ENCODE measurements at regions not wholly inside any gene's neighbourhood (a gene's known extent, or its start where the extent isn't known, plus 50 kb on each side); places are given as distances from the start of the nearest gene placed in this dataset.
A peak's percentile ranks its signal among the peaks of the same experiment; 100 is the strongest.

GRCh38 chr7:12985752-12986151, 298.3 kb downstream of the ARL4A start:
- no peaks in the 10 kb centered on the region for H3K4me1 ChIP-seq (ENCODE audit: control insufficient read depth, insufficient read depth, low read length)
- H3K4me3 ChIP-seq (ENCODE audit: insufficient read depth, low read depth, low read length) = no peak overlapping the region
- no peaks in the 10 kb centered on the region for H3K27me3 ChIP-seq (ENCODE audit: control insufficient read depth, insufficient read depth, low read length, poor library complexity, severe bottlenecking)
- WGBS, 2 experiments = 76 to 90% methylated on average over 2 of the region's 2 CpGs
- no peak overlapping the region for H3K27ac ChIP-seq (ENCODE audit: insufficient read depth, low read depth, low read length, poor library complexity, severe bottlenecking)
- H3K9me3 ChIP-seq (ENCODE audit: control insufficient read depth, low read length) = no peaks in the 10 kb centered on the region
- no peaks in the 10 kb centered on the region for H3K36me3 ChIP-seq (ENCODE audit: control insufficient read depth, insufficient read depth, low read length)

- Histone ChIP-seq H3K4me3 (ENCODE audit: insufficient read depth, low read depth, low read length) (no peak overlapping the region), H3K9me3 (ENCODE audit: control insufficient read depth, low read length) (no peaks in the 10 kb centered on the region), H3K4me1 (ENCODE audit: control insufficient read depth, insufficient read depth, low read length) (no peaks in the 10 kb centered on the region), H3K36me3 (ENCODE audit: control insufficient read depth, insufficient read depth, low read length) (no peaks in the 10 kb centered on the region), H3K27me3 (ENCODE audit: control insufficient read depth, insufficient read depth, low read length, poor library complexity, severe bottlenecking) (no peaks in the 10 kb centered on the region), H3K27ac (ENCODE audit: insufficient read depth, low read depth, low read length, poor library complexity, severe bottlenecking) (no peak overlapping the region)
Measured at GRCh38 chr7:12987238-12987637, 299.8 kb downstream of the ARL4A start.

DNA sequence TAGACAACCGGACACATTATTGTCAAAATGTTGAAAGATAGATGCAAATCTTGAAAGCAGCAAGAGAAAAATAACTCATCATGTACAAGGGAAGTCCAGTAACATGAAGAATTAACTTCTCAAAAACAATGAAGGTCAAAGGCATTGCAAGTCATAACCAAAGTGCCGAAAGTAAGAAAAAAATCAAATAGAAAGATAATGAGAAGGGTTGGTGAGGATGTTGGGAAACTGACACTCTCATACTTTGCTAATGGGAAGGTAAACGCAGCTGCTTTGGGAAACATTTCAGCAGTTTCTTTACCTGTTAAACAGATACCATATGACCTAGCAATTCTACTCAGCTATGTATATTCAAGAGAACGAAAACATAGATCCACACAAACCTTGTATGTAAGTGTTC, 303.0 kb downstream of the ARL4A start:
- Histone ChIP-seq H3K9me3 (ENCODE audit: control insufficient read depth, low read length) (no peaks in the 10 kb centered on the region), H3K36me3 (ENCODE audit: control insufficient read depth, insufficient read depth, low read length) (no peaks in the 10 kb centered on the region), H3K27me3 (ENCODE audit: control insufficient read depth, insufficient read depth, low read length, poor library complexity, severe bottlenecking) (no peaks in the 10 kb centered on the region), H3K4me3 (ENCODE audit: insufficient read depth, low read depth, low read length) (no peak overlapping the region), H3K4me1 (ENCODE audit: control insufficient read depth, insufficient read depth, low read length) (no peaks in the 10 kb centered on the region), H3K27ac (ENCODE audit: insufficient read depth, low read depth, low read length, poor library complexity, severe bottlenecking) (no peak overlapping the region)
- WGBS, 2 experiments = 90 to 95% methylated on average over 3 to 4 of the region's 4 CpGs

GRCh38 chr7:12993025-12993424, 305.6 kb downstream of the ARL4A start:
- H3K27me3 ChIP-seq (ENCODE audit: control insufficient read depth, insufficient read depth, low read length, poor library complexity, severe bottlenecking) = no peaks in the 10 kb centered on the region
- no peaks in the 10 kb centered on the region for H3K9me3 ChIP-seq (ENCODE audit: control insufficient read depth, low read length)
- H3K4me3 ChIP-seq (ENCODE audit: insufficient read depth, low read depth, low read length) = no peak overlapping the region
- no peaks in the 10 kb centered on the region for H3K36me3 ChIP-seq (ENCODE audit: control insufficient read depth, insufficient read depth, low read length)
- no peak overlapping the region for H3K27ac ChIP-seq (ENCODE audit: insufficient read depth, low read depth, low read length, poor library complexity, severe bottlenecking)
- H3K4me1 ChIP-seq (ENCODE audit: control insufficient read depth, insufficient read depth, low read length) = no peaks in the 10 kb centered on the region

- H3K36me3 ChIP-seq (ENCODE audit: control insufficient read depth, insufficient read depth, low read length) = no peaks in the 10 kb centered on the region
- H3K27me3 ChIP-seq (ENCODE audit: control insufficient read depth, insufficient read depth, low read length, poor library complexity, severe bottlenecking) = no peaks in the 10 kb centered on the region
- no peak overlapping the region for H3K27ac ChIP-seq (ENCODE audit: insufficient read depth, low read depth, low read length, poor library complexity, severe bottlenecking)
- H3K4me3 ChIP-seq (ENCODE audit: insufficient read depth, low read depth, low read length) = no peak overlapping the region
- H3K4me1 ChIP-seq (ENCODE audit: control insufficient read depth, insufficient read depth, low read length) = no peaks in the 10 kb centered on the region
- 86 to 94% methylated on average over 1 to 2 of the region's 2 CpGs for WGBS, 2 experiments
- no peaks in the 10 kb centered on the region for H3K9me3 ChIP-seq (ENCODE audit: control insufficient read depth, low read length)
Measured at GRCh38 chr7:12995912-12996469, 308.6 kb downstream of the ARL4A start.

- H3K36me3 ChIP-seq (ENCODE audit: control insufficient read depth, insufficient read depth, low read length) = no peaks in the 10 kb centered on the region
- no peak overlapping the region for H3K27ac ChIP-seq (ENCODE audit: insufficient read depth, low read depth, low read length, poor library complexity, severe bottlenecking)
- no peaks in the 10 kb centered on the region for H3K4me1 ChIP-seq (ENCODE audit: control insufficient read depth, insufficient read depth, low read length)
- H3K4me3 ChIP-seq (ENCODE audit: insufficient read depth, low read depth, low read length) = no peak overlapping the region
- no peaks in the 10 kb centered on the region for H3K27me3 ChIP-seq (ENCODE audit: control insufficient read depth, insufficient read depth, low read length, poor library complexity, severe bottlenecking)
- no peaks in the 10 kb centered on the region for H3K9me3 ChIP-seq (ENCODE audit: control insufficient read depth, low read length)
- 87 to 96% methylated on average over 1 of the region's 1 CpG for WGBS, 2 experiments
Measured at GRCh38 chr7:13007331-13007730, 319.9 kb downstream of the ARL4A start.

DNA sequence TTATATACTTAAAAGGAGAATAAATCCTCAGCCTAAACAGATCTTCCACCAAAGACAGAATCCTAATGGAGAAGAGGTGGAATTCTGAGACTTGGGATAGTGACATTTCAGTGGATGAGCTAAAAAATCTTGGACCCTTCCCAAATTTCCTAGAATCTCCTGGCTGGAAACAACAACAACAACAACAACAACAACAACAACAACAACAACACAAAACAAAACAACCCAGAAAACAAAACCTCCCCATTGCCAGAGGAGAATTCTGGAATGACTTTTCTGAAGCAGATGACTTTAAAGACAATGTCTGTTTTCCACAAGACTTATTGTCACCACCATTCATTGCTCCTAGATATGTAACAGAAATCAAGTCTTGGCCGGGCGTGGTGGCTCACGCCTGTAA, 322.1 kb downstream of the ARL4A start:
- Histone ChIP-seq H3K4me1 (ENCODE audit: control insufficient read depth, insufficient read depth, low read length) (no peaks in the 10 kb centered on the region), H3K4me3 (ENCODE audit: insufficient read depth, low read depth, low read length) (no peak overlapping the region), H3K27me3 (ENCODE audit: control insufficient read depth, insufficient read depth, low read length, poor library complexity, severe bottlenecking) (no peaks in the 10 kb centered on the region), H3K9me3 (ENCODE audit: control insufficient read depth, low read length) (no peaks in the 10 kb centered on the region), H3K27ac (ENCODE audit: insufficient read depth, low read depth, low read length, poor library complexity, severe bottlenecking) (no peak overlapping the region), H3K36me3 (ENCODE audit: control insufficient read depth, insufficient read depth, low read length) (no peaks in the 10 kb centered on the region)
- 58 to 63% methylated on average over 3 of the region's 3 CpGs for WGBS, 2 experiments

- Histone ChIP-seq H3K4me3 (ENCODE audit: insufficient read depth, low read depth, low read length) (no peak overlapping the region), H3K4me1 (ENCODE audit: control insufficient read depth, insufficient read depth, low read length) (peaks cover 28% of the 10 kb centered on the region), H3K27me3 (ENCODE audit: control insufficient read depth, insufficient read depth, low read length, poor library complexity, severe bottlenecking) (no peaks in the 10 kb centered on the region), H3K27ac (ENCODE audit: insufficient read depth, low read depth, low read length, poor library complexity, severe bottlenecking) (no peak overlapping the region), H3K36me3 (ENCODE audit: control insufficient read depth, insufficient read depth, low read length) (no peaks in the 10 kb centered on the region), H3K9me3 (ENCODE audit: control insufficient read depth, low read length) (no peaks in the 10 kb centered on the region)
- no CpG with 5 or more reads among the region's 2 CpGs for WGBS, 2 experiments
Measured at GRCh38 chr7:13014011-13014410, 326.6 kb downstream of the ARL4A start.

DNA sequence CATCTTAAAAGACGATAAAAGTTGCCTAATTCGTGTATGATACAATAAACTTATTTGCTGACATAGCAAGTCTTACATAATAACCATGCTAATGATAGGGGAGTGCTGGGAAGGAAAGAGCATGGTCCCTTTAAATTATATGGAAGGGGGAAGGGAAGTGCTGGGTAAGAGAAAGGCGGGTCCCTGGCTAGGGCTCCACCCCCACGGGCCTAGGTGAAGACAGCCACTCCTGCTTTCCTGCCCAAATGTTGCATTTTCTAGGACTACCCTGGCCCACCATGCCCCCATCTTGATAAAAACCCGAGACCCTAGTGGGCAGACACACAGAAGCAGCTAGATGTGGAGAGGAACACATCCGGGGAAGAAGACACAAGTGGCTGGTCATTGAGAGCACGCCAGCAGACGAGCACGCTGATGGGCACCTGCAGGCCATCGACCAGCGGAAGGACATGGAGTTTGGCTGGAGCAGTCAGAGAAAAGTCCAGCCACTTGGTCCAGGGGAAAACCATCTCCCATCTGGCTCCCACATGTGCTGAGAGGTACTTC, 328.7 kb downstream of the ARL4A start:
- Histone ChIP-seq H3K27me3 (ENCODE audit: control insufficient read depth, insufficient read depth, low read length, poor library complexity, severe bottlenecking) (no peaks in the 10 kb centered on the region), H3K36me3 (ENCODE audit: control insufficient read depth, insufficient read depth, low read length) (no peaks in the 10 kb centered on the region), H3K27ac (ENCODE audit: insufficient read depth, low read depth, low read length, poor library complexity, severe bottlenecking) (peak overlapping the region; percentile 97), H3K4me1 (ENCODE audit: control insufficient read depth, insufficient read depth, low read length) (peaks cover 42% of the 10 kb centered on the region), H3K4me3 (ENCODE audit: insufficient read depth, low read depth, low read length) (no peak overlapping the region), H3K9me3 (ENCODE audit: control insufficient read depth, low read length) (no peaks in the 10 kb centered on the region)
- WGBS, 2 experiments = 90 to 94% methylated on average over 10 to 11 of the region's 11 CpGs

- Histone ChIP-seq H3K27ac (ENCODE audit: insufficient read depth, low read depth, low read length, poor library complexity, severe bottlenecking) (peak overlapping the region; percentile 97), H3K36me3 (ENCODE audit: control insufficient read depth, insufficient read depth, low read length) (no peaks in the 10 kb centered on the region), H3K4me3 (ENCODE audit: insufficient read depth, low read depth, low read length) (no peak overlapping the region), H3K4me1 (ENCODE audit: control insufficient read depth, insufficient read depth, low read length) (peaks cover 48% of the 10 kb centered on the region), H3K27me3 (ENCODE audit: control insufficient read depth, insufficient read depth, low read length, poor library complexity, severe bottlenecking) (no peaks in the 10 kb centered on the region), H3K9me3 (ENCODE audit: control insufficient read depth, low read length) (no peaks in the 10 kb centered on the region)
- WGBS, 2 experiments = 53 to 60% methylated on average over 8 of the region's 9 CpGs
Measured at GRCh38 chr7:13016592-13017332, 329.3 kb downstream of the ARL4A start.
